Erythroblast (primary cell): ENCODE measurements at regions not wholly inside any gene's neighbourhood (a gene's known extent, or its start where the extent isn't known, plus 50 kb on each side); places are given as distances from the start of the nearest gene placed in this dataset.

ENCODE experiments used
- GATA1 ChIP-seq: IDR thresholded peaks from 2 replicates; pipeline ENCODE4 v1.6.1; 2011; ENCODE audit warnings: low read depth, mild to moderate bottlenecking, control low read depth, low read length, moderate library complexity
- POLR2A ChIP-seq: IDR thresholded peaks from 2 replicates; pipeline ENCODE4 v1.6.1; 2011; ENCODE audit warnings: mild to moderate bottlenecking, low read length

- TF ChIP-seq POLR2A (no peak), GATA1 (no peak)
Measured at GRCh38 chrX:7730071-7730470, 112.9 kb upstream of the VCX start.
